H9 (cell line): ENCODE measurements at regions not wholly inside any gene's neighbourhood (a gene's known extent, or its start where the extent isn't known, plus 50 kb on each side); places are given as distances from the start of the nearest gene placed in this dataset.
A peak's percentile ranks its signal among the peaks of the same experiment; 100 is the strongest.
"Not testable (repeated sequence)": the region's sequence is repeated elsewhere in the genome, so short reads cannot be mapped to it uniquely, and the experiment has no call there.

Source experiments
- DNase-seq: peaks from one replicate; pipeline ENCODE4 v3.0.0-alpha.2; 2017
- H2AFZ ChIP-seq: one replicate; pipeline ENCODE4 v1.6.1; 2013; ENCODE audit warnings: mild to moderate bottlenecking, low read length, control low read depth, moderate library complexity
- H2AK5ac ChIP-seq: 2 replicates; pipeline ENCODE4 v1.6.1; 2013; ENCODE audit warnings: low read length, control low read depth, mixed read lengths; ENCODE audit not compliant: insufficient read length
- H2BK120ac ChIP-seq: one replicate; pipeline ENCODE4 v1.6.1; 2013; ENCODE audit warnings: low read depth, mild to moderate bottlenecking, low read length, control low read depth, inconsistent platforms; ENCODE audit not compliant: poor library complexity, severe bottlenecking
- H2BK12ac ChIP-seq: 2 replicates; pipeline ENCODE4 v1.6.1; 2013; ENCODE audit warnings: low read length, control low read depth, mixed read lengths, low read depth; ENCODE audit not compliant: insufficient read length
- H2BK15ac ChIP-seq: 2 replicates; pipeline ENCODE4 v1.6.1; 2013; ENCODE audit warnings: low read depth, low read length, control low read depth
- H2BK20ac ChIP-seq: one replicate; pipeline ENCODE4 v1.6.1; 2013; ENCODE audit warnings: low read depth, mild to moderate bottlenecking, low read length, control low read depth, inconsistent platforms; ENCODE audit not compliant: poor library complexity, severe bottlenecking
- H2BK5ac ChIP-seq: 2 replicates; pipeline ENCODE4 v1.6.1; 2013; ENCODE audit warnings: low read length, control low read depth, mixed read lengths; ENCODE audit not compliant: insufficient read length
- H3K14ac ChIP-seq: 2 replicates; pipeline ENCODE4 v1.6.1; 2013; ENCODE audit warnings: low read length, control low read depth; ENCODE audit not compliant: insufficient read depth
- H3K18ac ChIP-seq: 2 replicates; pipeline ENCODE4 v1.6.1; 2013; ENCODE audit warnings: low read depth, mild to moderate bottlenecking, mixed read lengths, low read length, control low read depth; ENCODE audit not compliant: insufficient read length
- H3K23ac ChIP-seq: 2 replicates; pipeline ENCODE4 v1.6.1; 2013; ENCODE audit warnings: low read length, control low read depth, mixed read lengths, low read depth; ENCODE audit not compliant: insufficient read length
- H3K23me2 ChIP-seq: 2 replicates; pipeline ENCODE4 v1.6.1; 2013; ENCODE audit warnings: low read depth, mild to moderate bottlenecking, mixed read lengths, low read length, control low read depth; ENCODE audit not compliant: insufficient read length, poor library complexity, severe bottlenecking
- H3K27ac ChIP-seq: 2 replicates; pipeline ENCODE4 v1.5.1; 2013; ENCODE audit warnings: low read length, control low read depth, mixed read lengths, low read depth; ENCODE audit not compliant: insufficient read length
- H3K27me3 ChIP-seq: 2 replicates; pipeline ENCODE4 v1.6.1; 2013; ENCODE audit warnings: low read length, control low read depth, inconsistent platforms; ENCODE audit not compliant: insufficient read depth
- H3K4ac ChIP-seq: 2 replicates; pipeline ENCODE4 v1.6.1; 2013; ENCODE audit warnings: low read depth, mild to moderate bottlenecking, control low read depth, inconsistent platforms, low read length, moderate library complexity
- H3K4me1 ChIP-seq: 2 replicates; pipeline ENCODE4 v1.6.1; 2013; ENCODE audit warnings: low read length, control low read depth, inconsistent platforms; ENCODE audit not compliant: insufficient read depth
- H3K4me2 ChIP-seq: 2 replicates; pipeline ENCODE4 v1.6.1; 2013; ENCODE audit warnings: low read length, control low read depth, mixed read lengths; ENCODE audit not compliant: insufficient read length, insufficient read depth
- H3K56ac ChIP-seq: 2 replicates; pipeline ENCODE4 v1.6.1; 2013; ENCODE audit warnings: low read depth, mild to moderate bottlenecking, mixed read lengths, low read length, control low read depth; ENCODE audit not compliant: insufficient read length
- H3K79me1 ChIP-seq: 2 replicates; pipeline ENCODE4 v1.6.1; 2013; ENCODE audit warnings: low read depth, mild to moderate bottlenecking, moderate library complexity, low read length, control low read depth, inconsistent platforms; ENCODE audit not compliant: insufficient read depth, poor library complexity, severe bottlenecking
- H3K79me2 ChIP-seq: 2 replicates; pipeline ENCODE4 v1.6.1; 2013; ENCODE audit warnings: low read length, control low read depth, inconsistent platforms; ENCODE audit not compliant: insufficient read depth
- H3K9ac ChIP-seq: 2 replicates; pipeline ENCODE4 v1.6.1; 2013; ENCODE audit warnings: low read length, control low read depth, mixed read lengths; ENCODE audit not compliant: insufficient read length; ENCODE audit errors: extremely low read depth
- H3K9me3 ChIP-seq: one replicate; pipeline ENCODE4 v1.6.1; 2013; ENCODE audit warnings: low read depth, low read length, inconsistent platforms; ENCODE audit not compliant: control insufficient read depth
- H3T11ph ChIP-seq: one replicate; pipeline ENCODE4 v1.6.1; 2013; ENCODE audit warnings: mild to moderate bottlenecking, low read length, control low read depth, inconsistent platforms
- H4K20me1 ChIP-seq: one replicate; pipeline ENCODE4 v1.6.1; 2013; ENCODE audit not compliant: control insufficient read depth, insufficient read length, insufficient read depth
- H4K5ac ChIP-seq: 2 replicates; pipeline ENCODE4 v1.6.1; 2013; ENCODE audit warnings: low read depth, mild to moderate bottlenecking, mixed read lengths, low read length, control low read depth; ENCODE audit not compliant: insufficient read length
- H4K8ac ChIP-seq: replicated peaks from 2 replicates; pipeline ENCODE4 v1.6.1; 2013; ENCODE audit warnings: low read length, control low read depth, mixed read lengths, low read depth; ENCODE audit not compliant: insufficient read length
- H4K91ac ChIP-seq: 2 replicates; pipeline ENCODE4 v1.6.1; 2013; ENCODE audit warnings: low read depth, mild to moderate bottlenecking, moderate library complexity, mixed read lengths, low read length, control low read depth; ENCODE audit not compliant: insufficient read length
- H3K27ac Mint-ChIP-seq, 3 experiments: 2 replicates in 2 of 3; 3 replicates in 1 of 3; pipeline ENCODE4 v1.8.0; 2020 to 2021; ENCODE audit warnings: mixed read lengths in 3 of 3, mild to moderate bottlenecking in 1 of 3, moderate library complexity in 1 of 3
- H3K27me3 Mint-ChIP-seq: 2 replicates; pipeline ENCODE4 v1.8.0; 2021; ENCODE audit warnings: low read depth, mild to moderate bottlenecking, moderate library complexity, mixed read lengths
- H3K36me3 Mint-ChIP-seq, 3 experiments: 2 replicates in 2 of 3; 3 replicates in 1 of 3; pipeline ENCODE4 v1.8.0; 2020 to 2021; ENCODE audit warnings: low read depth in 3 of 3, mixed read lengths in 3 of 3; ENCODE audit not compliant: insufficient read depth in 1 of 3
- H3K4me1 Mint-ChIP-seq, 2 experiments: 2 replicates each; pipeline ENCODE4 v1.8.0; 2020; ENCODE audit warnings: mixed read lengths in 2 of 2
- H3K4me3 Mint-ChIP-seq, 2 experiments: 2 replicates in 1 of 2; 3 replicates in 1 of 2; pipeline ENCODE4 v1.8.0; 2020 to 2021; ENCODE audit warnings: mild to moderate bottlenecking in 2 of 2, mixed read lengths in 2 of 2, moderate library complexity in 1 of 2
- H3K9me3 Mint-ChIP-seq, 2 experiments: 2 replicates in 1 of 2; 3 replicates in 1 of 2; pipeline ENCODE4 v1.8.0; 2020; ENCODE audit warnings: mild to moderate bottlenecking in 2 of 2, mixed read lengths in 2 of 2, moderate library complexity in 1 of 2
- CTCF ChIP-seq: fragments of 200-600 bp; sonication (generic); conservative IDR thresholded peaks from 3 replicates; pipeline ENCODE4 v1.8.0; 2021; ENCODE audit warnings: antibody characterized with exemption, mild to moderate bottlenecking
- WGBS: extraction: QIAGEN DNeasy Blood & Tissue Kit; methylation state at CpG from one replicate; pipeline ENCODE4 v1.1.7; 2013; ENCODE audit warnings: missing lambda C conversion rate, low lambda C conversion rate, mixed read lengths; ENCODE audit not compliant: insufficient read length; ENCODE audit errors: extremely low coverage; 5-methylcytosine and 5-hydroxymethylcytosine counted together

DNA sequence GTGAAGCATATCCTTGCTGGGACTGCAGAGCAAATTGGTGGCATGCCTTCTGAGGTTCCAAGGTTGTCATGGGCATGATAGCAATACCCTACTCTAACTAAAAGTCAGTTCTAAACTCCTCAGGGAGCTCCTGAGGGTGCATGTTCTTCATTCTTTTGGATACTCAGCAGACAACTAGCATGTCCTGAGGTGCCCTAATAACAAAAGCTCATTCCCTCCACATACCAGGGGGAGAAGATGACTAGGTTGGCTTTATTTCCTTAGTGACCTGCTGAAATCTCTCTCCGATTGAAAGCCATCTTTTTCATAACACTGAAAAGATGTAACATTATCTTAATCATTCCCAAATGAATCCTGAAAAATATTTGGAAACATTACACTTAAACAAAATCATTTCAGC, 188.7 kb upstream of the IGF1 start:
- no CpG with 5 or more reads among the region's 1 CpG for WGBS
- no peak for TF ChIP-seq CTCF

GRCh38 chr12:102666176-102666575, 185.8 kb upstream of the IGF1 start:
- not testable (repeated sequence) for H2BK15ac ChIP-seq, H3K4me2 ChIP-seq, H4K5ac ChIP-seq, H3K4me3 Mint-ChIP-seq, H3K79me2 ChIP-seq, DNase-seq, H4K8ac ChIP-seq, H2BK12ac ChIP-seq, H3K9me3 ChIP-seq, H3K27me3 Mint-ChIP-seq, H4K91ac ChIP-seq, H2BK5ac ChIP-seq, H3K36me3 Mint-ChIP-seq, H3K27me3 ChIP-seq, H3K4ac ChIP-seq, H3K4me1 ChIP-seq, H3K9ac ChIP-seq, H3T11ph ChIP-seq, H3K79me1 ChIP-seq, H2BK120ac ChIP-seq, H3K27ac ChIP-seq, H3K14ac ChIP-seq, H2BK20ac ChIP-seq, H3K23me2 ChIP-seq, H3K56ac ChIP-seq, H2AK5ac ChIP-seq, H4K20me1 ChIP-seq, H3K18ac ChIP-seq, H2AFZ ChIP-seq, H3K23ac ChIP-seq
- peak overlapping the region in 2 of 3 experiments; percentile 23 to 85; a peak in 2 of 7 replicates for H3K27ac Mint-ChIP-seq
- peaks cover 7 to 10% of the 10 kb centered on the region in 2 experiments; a peak in 4 of 5 replicates for H3K9me3 Mint-ChIP-seq
- no CpG with 5 or more reads among the region's 3 CpGs for WGBS
- H3K4me1 Mint-ChIP-seq, result peaks cover 14 to 20% of the 10 kb centered on the region in 2 experiments; a peak in 3 of 4 replicates

More for the DNA sequence above, 188.7 kb upstream of the IGF1 start:
- Histone ChIP-seq H3K27ac (no peak overlapping the region), H3K9me3 (peaks cover 4% of the 10 kb centered on the region), H3K9ac (no peak overlapping the region), H2AK5ac (no peak overlapping the region), H3K23me2 (no peaks in the 10 kb centered on the region), H2BK12ac (no peak overlapping the region), H3K56ac (no peak overlapping the region), H4K8ac (no peak overlapping the region), H2AFZ (no peak overlapping the region), H2BK15ac (no peak overlapping the region), H3K4me2 (no peak overlapping the region), H3K14ac (no peak overlapping the region), H3K18ac (no peak overlapping the region), H2BK120ac (no peak overlapping the region), H2BK5ac (no peak overlapping the region), H3K4me1 (no peaks in the 10 kb centered on the region), H4K20me1 (no peaks in the 10 kb centered on the region), H2BK20ac (no peak overlapping the region), H4K5ac (no peak overlapping the region), H3K79me1 (no peaks in the 10 kb centered on the region), H3K79me2 (no peaks in the 10 kb centered on the region), H3K23ac (no peak overlapping the region), H4K91ac (no peak overlapping the region), H3K27me3 (no peaks in the 10 kb centered on the region), H3T11ph (no peak overlapping the region), H3K4ac (no peak overlapping the region)
- Mint-ChIP-seq H3K36me3 (peaks cover 6 to 15% (median 13%) of the 10 kb centered on the region in 3 experiments; a peak in 6 of 7 replicates), H3K27me3 (no peaks in the 10 kb centered on the region), H3K4me1 (peaks cover 19 to 24% of the 10 kb centered on the region in 2 experiments; a peak in 3 of 4 replicates), H3K27ac (no peak overlapping the region), H3K9me3 (peaks cover 11 to 21% of the 10 kb centered on the region in 2 experiments), H3K4me3 (no peak overlapping the region)
- no peak for DNase-seq
